Umbilical cord (tissue), 1 donor: ENCODE measurements at regions not wholly inside any gene's neighbourhood (a gene's known extent, or its start where the extent isn't known, plus 50 kb on each side); places are given as distances from the start of the nearest gene placed in this dataset.

Source experiments
- DNase-seq: peaks from one replicate; pipeline ENCODE4 v3.0.0-alpha.2; 2015; ENCODE audit warnings: low spot score

GRCh38 chr2:9681427-9681817, 50.6 kb upstream of the YWHAQ start:
- no peak for DNase-seq

GRCh38 chr2:9685637-9686036, 54.8 kb upstream of the YWHAQ start:
- no peak for DNase-seq

- no peak for DNase-seq
Measured at GRCh38 chr2:9686061-9686460, 55.3 kb upstream of the YWHAQ start.

- no peak for DNase-seq
Measured at GRCh38 chr2:9690252-9690651, 59.5 kb upstream of the YWHAQ start.

GRCh38 chr2:9690716-9691498, 60.1 kb upstream of the YWHAQ start:
- DNase-seq = peak; percentile 19

GRCh38 chr2:9692456-9693195, 61.8 kb upstream of the YWHAQ start:
- DNase-seq = peak; percentile 92

- DNase-seq = no peak
Measured at GRCh38 chr2:9693196-9693491, 62.3 kb upstream of the YWHAQ start.

GRCh38 chr2:9693646-9694045, 62.8 kb upstream of the YWHAQ start:
- DNase-seq = no peak

GRCh38 chr2:9694661-9695234, 64.0 kb upstream of the YWHAQ start:
- no peak for DNase-seq

- DNase-seq = no peak
Measured at GRCh38 chr2:9695941-9696340, 65.1 kb upstream of the YWHAQ start.

- no peak for DNase-seq
Measured at GRCh38 chr2:9696731-9697130, 65.9 kb upstream of the YWHAQ start.

- no peak for DNase-seq
Measured at GRCh38 chr2:9697909-9698308, 67.1 kb upstream of the YWHAQ start.

GRCh38 chr2:9699139-9700108, 68.6 kb upstream of the YWHAQ start:
- DNase-seq = peak; percentile 68

- no peak for DNase-seq
Measured at GRCh38 chr2:9700109-9700495, 69.3 kb upstream of the YWHAQ start.

GRCh38 chr2:9702604-9703084, 71.8 kb upstream of the YWHAQ start:
- no peak for DNase-seq

- peak; percentile 82 for DNase-seq
Measured at GRCh38 chr2:9703085-9703678, 72.4 kb upstream of the YWHAQ start.

- DNase-seq = peak; percentile 46
Measured at GRCh38 chr2:9703701-9704221, 73.0 kb upstream of the YWHAQ start.

- no peak for DNase-seq
Measured at GRCh38 chr2:9704600-9704999, 73.8 kb upstream of the YWHAQ start.

GRCh38 chr2:9705196-9705595, 74.4 kb upstream of the YWHAQ start:
- DNase-seq = no peak

- DNase-seq = no peak
Measured at GRCh38 chr2:9707008-9707407, 76.2 kb upstream of the YWHAQ start.

- DNase-seq = no peak
Measured at GRCh38 chr2:9707611-9708160, 76.9 kb upstream of the YWHAQ start.
